ENCODE measurements at regions not wholly inside any gene's neighbourhood (a gene's known extent, or its start where the extent isn't known, plus 50 kb on each side); places are given as distances from the start of the nearest gene placed in this dataset.

DNA sequence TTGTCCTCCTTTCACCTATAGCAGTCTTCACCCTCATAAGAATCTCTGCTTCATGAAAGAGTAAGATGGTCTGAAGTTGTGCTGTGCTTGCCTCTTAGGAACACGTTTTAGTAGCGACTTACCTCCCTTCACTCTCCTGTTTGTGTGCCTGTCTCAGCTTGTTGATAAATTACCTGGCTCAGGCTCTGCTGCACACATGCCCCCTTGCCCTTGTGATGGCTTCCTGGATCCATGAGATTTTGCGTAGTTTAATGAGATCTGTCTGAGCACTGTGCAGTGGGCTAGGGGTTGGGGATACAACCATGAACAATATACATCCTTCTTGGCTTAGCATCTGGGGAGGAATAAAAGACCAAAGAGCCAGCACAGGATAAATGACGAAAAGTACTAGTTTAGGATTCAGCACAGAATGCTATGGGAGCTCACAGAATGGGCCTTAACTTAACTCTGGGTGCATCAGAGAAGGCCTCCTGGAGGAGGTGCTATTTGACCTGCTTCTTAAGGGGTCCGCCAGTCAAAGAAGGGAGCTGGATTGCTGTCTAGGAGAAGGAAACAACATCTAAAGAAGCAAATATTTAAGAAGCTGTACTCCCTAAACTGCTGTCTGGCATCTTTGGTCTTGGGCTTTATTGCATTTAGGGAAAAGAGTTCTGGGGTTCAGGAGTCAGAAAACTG lies 175.7 kb upstream of the PLXNA2 start:
- no peak for DNase-seq

DNA sequence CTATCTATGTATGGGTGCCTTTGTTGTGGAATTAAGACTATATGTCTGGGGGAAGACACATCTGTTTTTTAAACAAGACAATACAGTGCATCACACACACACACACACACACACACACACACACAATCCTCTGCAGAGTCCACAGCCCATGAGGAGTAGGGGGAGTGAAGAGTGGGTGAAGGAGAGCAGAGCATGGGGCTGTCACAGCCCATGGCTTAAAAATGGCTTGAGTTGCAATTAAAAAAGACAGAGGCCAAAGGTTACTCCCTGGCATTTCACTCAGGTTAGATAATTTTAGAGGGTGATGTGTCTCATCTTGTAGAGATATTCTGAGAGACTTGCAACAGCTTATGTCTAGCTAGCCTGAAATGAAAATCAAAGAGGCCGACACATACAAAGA lies 176.5 kb upstream of the PLXNA2 start:
- no peak for DNase-seq

DNA sequence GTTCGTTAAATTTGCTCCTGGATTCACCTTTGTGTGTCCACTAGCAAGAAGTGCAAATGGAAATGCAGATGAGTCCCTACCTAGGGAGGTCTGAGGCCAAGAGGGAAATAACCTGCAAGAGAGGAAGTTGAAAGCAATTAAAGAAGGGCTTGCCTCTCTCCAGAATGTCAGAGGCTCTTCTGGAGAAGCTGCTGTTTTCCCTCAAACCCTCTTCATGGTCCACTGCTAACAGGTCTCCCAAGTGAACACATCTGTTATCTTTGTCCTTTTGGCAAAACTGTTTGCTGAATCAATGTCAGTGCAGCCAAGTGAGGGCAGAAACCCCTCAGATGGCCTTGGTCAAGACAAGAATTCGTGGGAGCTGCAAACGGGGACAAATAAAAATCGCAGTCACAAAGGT lies 177.3 kb upstream of the PLXNA2 start:
- no peak for DNase-seq

DNA sequence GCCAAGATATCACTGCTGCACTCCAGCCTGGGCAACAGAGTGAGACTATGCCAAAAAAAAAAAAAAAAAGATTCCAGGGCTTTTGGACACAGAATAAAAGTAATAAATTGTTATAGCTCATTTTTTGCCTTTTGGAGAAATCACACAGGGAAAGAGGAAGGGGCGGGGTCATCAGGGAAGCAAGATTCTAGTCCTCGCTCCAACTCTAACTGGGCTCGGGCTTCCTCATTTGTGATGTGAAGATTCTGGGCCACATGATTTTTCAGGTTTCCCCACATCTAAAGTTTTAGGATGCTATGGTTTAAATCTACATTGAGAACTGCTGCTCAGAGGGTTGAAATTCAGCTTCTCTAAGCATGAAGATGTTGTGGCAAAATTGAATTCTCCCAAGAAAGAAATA lies 179.3 kb upstream of the PLXNA2 start:
- no peak for DNase-seq

DNA sequence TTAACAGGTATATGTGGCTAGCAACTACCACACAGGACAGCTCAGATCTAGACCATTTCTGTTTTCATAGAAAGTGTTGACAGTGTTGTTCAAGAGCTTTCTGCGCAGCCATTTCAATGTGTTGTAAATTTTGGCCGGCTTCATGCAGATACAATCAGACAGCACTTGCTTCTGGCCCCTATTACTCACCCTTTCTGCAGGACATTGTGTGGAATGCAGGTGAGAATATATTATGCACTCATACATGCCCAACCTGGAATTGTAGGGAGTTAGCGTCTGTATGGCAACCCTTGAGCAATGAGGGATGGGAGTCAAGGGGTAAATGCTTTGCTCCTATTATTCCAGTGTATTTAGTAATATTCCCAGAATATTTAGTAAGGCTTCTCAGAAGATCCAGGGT lies 180.9 kb upstream of the PLXNA2 start:
- no peak for DNase-seq

DNA sequence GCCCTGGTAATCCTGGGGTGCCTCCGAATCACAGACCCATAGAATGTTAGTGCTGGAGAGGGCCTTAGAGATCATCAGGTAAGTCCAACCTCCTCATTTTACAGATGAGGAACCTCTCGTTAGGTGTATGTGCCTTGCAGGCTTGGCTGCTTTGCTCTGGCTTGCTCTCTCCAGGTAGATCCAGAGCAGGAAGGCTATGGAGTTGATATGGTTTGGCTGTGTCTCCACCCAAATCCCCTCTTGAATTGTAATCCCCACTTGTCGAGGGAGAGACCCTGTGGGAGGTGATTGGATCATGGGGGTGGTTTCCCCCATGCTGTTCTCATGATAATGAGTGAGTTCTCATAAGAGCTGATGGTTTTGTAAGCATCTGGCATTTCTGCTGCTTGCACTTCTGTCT lies 186.0 kb upstream of the PLXNA2 start:
- no peak for DNase-seq

DNA sequence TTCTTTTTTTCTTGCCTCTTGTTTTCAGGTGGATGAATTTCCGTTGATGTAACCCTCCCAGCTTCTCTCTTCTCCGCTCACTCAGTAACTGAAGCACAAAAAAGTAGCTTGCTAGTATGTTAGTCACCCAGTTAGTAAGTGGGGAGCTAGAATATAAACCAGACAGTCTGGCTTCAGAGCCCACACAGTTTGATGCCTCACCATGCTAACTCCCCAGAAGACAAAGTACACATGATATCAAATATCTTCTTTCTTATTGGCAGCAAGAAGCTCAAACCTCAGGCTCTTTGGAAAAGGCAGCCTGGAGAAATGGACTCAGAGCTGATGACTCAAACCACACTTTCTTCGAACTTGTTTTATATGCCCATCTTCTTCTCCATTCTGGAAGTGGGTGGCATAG lies 187.5 kb upstream of the PLXNA2 start:
- no peak for DNase-seq

DNA sequence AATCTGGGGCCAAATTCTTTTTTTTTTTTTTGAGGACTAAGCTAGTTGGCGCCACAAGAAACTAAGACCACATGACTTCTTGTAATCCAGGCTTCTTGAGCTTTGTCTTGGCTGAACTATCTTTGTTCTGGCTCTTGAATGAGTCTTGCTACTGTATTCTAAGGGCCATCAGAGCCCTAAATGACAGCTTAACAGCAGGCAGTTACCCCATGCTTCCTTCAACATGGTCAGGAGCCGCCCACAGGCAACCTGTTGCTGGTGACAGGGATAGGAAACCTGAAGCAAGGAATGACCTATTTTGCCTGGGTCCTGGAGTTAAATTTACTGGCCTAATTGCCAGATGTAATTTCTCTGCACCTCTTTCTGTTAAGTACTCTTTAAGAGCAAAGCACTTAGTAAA lies 188.2 kb upstream of the PLXNA2 start:
- no peak for DNase-seq

DNA sequence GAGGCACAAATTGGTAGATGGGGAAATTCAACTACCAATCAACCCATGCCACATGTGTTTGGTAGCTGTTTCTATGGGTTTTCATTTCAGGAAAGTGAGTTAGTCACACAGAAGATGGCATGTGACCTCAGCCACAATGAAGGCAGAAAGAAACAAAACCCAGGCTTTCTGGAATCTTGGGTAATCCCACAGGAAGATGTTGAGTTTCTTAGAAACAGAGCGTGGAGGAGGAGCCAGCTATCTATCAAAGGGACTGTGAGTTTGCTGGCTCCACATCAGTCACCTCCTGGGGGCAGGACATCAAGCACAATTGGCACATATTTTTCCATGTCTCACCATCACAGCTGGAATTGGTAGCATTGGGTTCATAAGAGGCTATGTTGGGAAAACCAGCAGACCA lies 188.9 kb upstream of the PLXNA2 start:
- no peak for DNase-seq

DNA sequence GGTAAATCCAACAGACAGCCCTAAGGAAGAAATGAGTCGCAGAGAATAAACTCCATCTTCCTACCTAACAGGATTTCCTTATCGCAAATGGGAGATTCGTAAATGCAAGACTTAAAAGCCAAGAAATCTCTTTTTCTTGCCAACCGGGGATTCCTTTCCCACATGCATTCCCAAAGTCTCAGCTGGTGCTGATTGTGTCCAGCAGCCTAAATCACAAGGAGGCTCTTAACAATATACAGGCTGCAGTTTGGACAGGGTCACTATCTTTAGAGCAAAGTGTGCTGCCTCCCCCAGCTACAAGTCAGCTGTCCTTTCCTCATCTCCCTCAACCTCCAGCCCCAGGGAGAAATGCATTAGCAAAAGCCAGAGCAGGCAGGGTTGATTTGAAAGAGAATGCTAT lies 189.8 kb upstream of the PLXNA2 start:
- DNase-seq = no peak

DNA sequence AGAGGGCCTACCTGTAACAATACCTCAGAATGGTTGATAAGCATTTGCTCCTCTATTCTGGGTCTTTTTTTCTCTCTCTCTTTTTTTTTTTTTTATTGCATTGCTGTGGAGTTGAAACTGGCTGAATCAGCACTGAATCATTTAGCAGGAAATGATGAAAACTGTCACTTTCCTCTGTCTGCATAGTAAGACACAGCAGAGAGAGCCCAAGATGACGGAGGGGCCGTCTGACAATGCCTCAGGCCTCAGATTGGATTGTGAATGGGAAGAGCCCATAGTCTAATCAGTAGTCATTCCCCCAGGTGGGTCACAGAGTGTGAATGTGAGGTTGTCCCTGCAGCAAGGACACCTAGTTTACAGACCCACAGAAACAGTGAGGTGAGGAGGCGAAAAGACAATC lies 193.2 kb upstream of the PLXNA2 start:
- DNase-seq = no peak

DNA sequence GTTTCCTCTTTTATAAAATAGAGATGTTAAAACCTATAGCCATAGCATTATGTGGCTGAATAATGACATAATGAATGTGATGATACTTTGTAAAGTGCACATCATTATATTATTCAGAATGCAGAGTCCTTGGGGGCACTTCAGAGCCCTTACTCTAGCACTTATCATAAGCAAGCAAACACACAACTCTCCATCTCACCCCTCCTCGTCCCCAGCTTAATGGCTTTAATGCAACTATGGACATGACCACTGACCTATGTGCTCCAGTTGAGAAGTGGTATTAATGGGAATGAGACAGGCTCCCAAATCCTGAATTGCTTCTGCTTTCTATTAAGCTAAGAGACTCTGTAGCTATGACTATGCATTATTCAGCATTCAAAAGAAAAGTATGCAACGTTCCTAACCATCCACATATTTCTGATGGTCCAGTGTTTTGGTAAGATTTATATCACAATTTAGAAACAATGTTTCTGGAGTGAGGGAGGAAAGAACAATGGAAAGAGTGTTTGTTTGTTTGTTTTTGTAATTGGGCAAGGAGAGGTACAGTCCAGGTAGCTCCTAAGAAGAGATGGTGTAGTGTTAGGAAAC lies 194.0 kb upstream of the PLXNA2 start:
- no peak for DNase-seq

DNA sequence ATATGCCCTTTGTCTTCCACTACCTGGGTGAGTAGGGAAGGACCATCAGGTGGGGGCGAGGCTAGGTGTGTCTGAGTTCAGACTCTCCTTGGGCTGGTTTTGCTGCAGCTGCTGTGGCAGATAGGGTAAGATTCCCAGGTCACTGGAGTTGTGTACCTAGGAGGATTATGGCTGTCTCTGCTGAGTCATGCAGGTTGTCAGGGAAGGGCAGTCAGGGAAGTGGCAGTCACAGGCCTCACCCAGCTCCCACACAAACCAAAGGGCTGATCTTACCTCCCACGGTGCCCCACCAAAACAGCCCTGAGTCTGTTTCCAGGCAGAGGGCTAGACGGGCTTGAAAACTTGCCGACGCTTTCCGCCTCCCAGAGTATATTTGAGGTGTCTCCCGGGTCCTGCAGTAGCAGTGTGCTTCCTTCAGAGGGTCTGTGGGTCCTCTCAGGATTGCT lies 201.6 kb upstream of the PLXNA2 start:
- DNase-seq = no peak

DNA sequence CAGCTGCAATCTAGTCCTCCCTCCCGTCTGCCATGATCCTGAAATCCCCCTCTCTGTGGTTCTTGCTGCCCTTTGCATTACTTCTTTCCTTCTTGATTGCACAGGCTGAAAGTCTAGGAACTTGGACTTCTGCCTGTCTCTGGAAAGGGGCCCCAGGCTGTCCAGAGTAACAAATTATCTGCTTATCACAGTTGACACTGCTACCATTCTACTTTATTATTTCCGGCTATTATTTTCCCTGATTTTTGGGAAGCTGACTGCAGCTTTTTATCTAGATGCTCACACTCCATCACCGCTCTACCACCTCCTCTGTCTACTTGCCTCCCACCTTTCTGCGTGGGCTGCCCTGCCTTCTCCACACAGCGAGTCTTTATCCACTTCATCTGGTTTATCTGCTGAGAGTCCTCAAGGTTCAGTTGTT lies 202.1 kb upstream of the PLXNA2 start:
- DNase-seq = peak; percentile 24

DNA sequence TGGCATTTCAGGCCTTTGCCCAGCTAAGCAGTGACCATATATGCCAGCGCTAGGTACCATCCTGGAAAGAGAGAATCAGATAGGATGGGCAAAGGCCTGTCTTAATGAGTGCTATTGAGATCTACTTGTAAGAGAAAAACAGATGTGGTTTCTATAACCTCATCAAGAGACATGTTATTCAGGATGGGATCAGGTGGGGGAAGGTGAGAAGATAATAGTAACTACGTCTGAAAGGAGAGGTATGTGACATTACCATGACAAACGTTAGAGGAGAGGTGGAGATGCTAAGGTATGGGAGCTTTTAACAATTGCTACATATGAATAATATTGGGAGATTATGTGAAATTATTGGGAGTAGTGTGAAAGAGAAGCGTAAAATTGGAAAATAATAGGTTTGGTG lies 204.2 kb upstream of the PLXNA2 start:
- DNase-seq = no peak

DNA sequence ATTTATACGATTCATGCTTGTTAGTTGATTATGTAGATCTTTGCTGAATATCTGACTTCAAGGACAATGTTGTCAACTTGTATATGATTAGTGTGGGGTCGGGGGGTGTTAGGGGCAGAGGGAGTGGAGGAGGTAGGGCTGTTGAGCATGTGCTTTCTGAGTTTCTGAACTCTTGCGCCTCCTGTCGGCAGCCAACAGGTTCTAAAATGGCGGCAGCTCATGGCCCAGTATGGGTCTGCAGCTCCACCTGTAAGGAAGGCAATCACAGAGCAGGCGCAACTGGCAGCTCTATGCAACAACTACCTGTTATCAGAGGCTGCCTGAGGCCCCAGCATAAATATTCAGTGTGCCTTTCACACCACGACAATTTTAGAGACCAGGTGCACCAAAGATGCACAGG lies 205.8 kb upstream of the PLXNA2 start:
- no peak for DNase-seq

DNA sequence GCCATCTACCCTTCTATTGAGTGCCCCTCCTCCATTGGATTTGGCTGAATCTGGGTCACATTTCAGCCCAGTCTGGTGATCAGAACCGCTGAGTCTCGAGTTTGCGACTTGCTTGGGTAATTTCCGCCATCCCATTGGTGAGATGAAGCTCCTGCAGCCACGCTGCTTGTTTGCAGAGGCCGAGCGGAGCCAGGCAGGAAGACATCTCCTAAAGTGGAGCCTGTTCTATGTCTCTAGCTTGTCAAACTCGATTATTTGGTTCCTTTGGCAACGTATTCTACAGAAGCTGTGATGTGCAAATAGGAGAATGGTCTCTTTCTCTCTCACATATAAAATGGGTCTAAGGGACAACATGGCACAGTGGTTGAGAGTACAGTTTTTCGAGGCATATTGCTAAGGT lies 206.8 kb upstream of the PLXNA2 start:
- DNase-seq = no peak

DNA sequence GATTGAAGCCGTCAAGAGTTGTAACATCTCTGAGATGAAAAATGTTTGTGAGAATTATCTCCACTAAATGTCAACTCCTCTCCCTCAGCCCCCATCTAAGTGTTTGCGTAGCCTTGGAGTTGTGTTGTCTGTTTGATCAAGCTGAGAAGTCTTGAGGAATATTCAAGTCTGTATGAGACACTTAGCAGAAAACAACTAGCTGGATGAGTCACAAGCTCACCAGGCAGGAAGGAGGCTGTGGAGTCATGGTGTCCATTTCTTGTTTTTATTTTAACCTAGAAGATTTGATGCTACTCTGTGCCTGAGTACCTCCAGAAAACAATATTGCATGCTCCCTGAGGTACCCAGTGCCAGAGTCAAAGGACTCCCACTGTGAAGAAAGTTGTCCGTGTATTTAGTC lies 211.6 kb upstream of the PLXNA2 start:
- DNase-seq = no peak

DNA sequence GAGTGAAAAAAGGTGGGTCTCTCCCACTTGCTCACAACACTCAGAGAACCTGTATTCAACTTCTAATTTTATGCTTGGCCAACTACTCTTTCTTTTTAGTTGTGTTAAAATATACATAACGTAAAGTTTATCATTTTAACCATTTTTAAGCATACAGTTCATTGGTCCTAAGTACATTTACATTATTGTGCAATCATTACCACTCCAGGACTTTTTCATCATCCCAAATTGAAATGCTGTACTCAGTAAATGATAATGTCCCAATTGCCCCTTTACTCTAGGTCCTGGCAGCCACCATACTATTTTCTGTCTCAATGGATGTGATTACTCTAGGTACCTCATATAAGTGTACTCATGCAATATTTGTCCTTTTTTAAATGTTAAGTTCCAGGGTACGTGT lies 212.3 kb upstream of the PLXNA2 start:
- no peak for DNase-seq

DNA sequence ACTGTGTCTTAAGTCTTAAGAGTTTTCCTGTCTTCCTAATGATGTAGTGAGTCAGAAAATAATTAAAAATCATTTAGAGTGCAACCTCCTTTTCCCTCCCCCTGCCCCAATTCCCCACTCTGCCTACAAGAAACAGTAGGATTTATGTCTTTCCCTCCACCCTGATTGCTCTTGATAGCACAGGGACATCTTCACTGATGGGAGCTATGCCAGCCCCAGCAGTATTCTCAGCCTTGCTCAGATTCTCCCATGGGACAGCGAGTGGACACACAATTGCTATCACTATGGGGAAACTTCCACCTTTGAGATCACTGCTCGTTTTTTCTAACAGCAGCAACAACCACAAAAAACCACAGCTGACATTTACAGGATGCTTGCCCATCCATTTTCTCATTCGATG lies 216.6 kb upstream of the PLXNA2 start:
- DNase-seq = no peak

DNA sequence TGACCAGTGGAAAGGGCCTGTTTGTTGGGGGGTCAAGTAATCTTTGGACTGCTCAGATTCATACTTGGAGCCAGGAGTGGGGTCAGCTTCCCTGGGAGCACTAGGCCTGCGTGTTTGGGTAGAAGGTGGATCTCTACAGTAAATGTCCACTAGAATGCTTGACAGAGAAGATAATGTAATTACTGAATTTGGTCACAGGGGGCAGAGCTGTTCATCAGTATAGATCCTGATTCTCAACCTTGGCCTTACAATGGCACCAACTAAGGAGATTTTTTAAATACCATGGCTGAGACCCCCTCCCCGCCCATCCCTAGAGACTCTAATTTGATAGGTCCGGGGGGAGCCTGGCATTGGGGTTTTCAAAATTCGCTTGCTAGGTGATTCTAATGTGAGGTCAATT lies 217.5 kb upstream of the PLXNA2 start:
- DNase-seq = no peak

DNA sequence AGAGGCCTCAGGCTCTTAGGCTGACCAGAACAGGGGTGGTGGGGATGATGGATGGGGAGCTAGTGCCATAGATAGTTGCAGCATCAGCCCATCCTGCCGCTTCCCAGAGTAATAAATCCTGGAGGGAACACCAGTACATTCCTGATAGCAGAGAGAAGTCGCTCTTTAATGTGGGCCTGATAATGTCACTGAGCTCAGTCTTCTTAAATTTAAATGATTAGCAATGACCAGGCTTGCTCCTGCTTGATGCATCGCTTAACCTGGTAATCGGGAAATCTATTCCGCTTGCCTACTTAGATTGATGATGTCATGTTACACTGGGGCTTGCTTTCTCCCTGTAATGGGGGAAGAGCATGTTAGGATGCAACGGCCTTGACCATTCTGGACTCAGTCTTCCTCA lies 218.6 kb upstream of the PLXNA2 start:
- no peak for DNase-seq

DNA sequence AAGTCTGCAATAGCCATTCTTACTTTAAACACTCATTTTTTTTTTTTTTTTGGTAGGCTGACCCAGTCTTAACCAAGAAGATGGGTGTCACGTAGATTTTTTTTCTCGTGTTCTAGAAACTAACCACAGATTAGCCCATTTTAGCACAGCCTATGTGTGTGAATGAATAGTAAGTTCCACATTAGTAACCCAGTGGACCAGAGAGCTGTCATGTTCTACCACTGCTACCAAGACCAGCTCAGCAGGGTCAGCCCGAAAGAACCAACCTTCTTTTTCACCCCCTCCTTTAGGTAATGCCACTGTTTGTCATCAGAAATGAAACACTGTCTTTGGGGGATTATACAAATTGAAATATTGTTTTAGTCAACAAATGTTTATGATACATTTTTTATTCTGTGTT lies 221.1 kb upstream of the PLXNA2 start:
- no peak for DNase-seq

Measured in renal pelvis (tissue), 1 donor.